Liver (tissue), 3 donors: ENCODE measurements at regions not wholly inside any gene's neighbourhood (a gene's known extent, or its start where the extent isn't known, plus 50 kb on each side); places are given as distances from the start of the nearest gene placed in this dataset.

Experiments used
- JUND ChIP-seq, 2 donors: IDR thresholded peaks; 2 replicates each; pipeline ENCODE4 v1.6.1; 2016; ENCODE audit warnings: antibody characterized with exemption in 2 of 2
- RAD21 ChIP-seq, 2 donors: IDR thresholded peaks; 2 replicates each; pipeline ENCODE4 v1.6.1; 2016; ENCODE audit warnings: antibody characterized with exemption in 2 of 2, mild to moderate bottlenecking in 2 of 2
- RXRA ChIP-seq, 2 donors: IDR thresholded peaks; 2 replicates each; pipeline ENCODE4 v1.6.1; 2017 to 2018; ENCODE audit warnings: antibody characterized with exemption in 2 of 2, mild to moderate bottlenecking in 1 of 2
- SP1 ChIP-seq: IDR thresholded peaks from 2 replicates; pipeline ENCODE4 v1.6.1; 2018; ENCODE audit warnings: antibody characterized with exemption, mild to moderate bottlenecking
- TAF1 ChIP-seq: conservative IDR thresholded peaks from 2 replicates; pipeline ENCODE4 v1.6.1; 2016; ENCODE audit warnings: antibody characterized with exemption, mild to moderate bottlenecking
- YY1 ChIP-seq: IDR thresholded peaks from 2 replicates; pipeline ENCODE4 v1.6.1; 2016; ENCODE audit warnings: antibody characterized with exemption, mild to moderate bottlenecking
- TF ChIP-seq, protein P1 (sequence below): fragments of 150-350 bp; IDR thresholded peaks from 2 replicates; pipeline ENCODE4 v1.5.1; 2017; ENCODE audit warnings: improper control_type of control experiment, low read depth, low read length; ENCODE audit not compliant: missing input control
- donor health status: healthy.
- donor health status: healthy.

DNA sequence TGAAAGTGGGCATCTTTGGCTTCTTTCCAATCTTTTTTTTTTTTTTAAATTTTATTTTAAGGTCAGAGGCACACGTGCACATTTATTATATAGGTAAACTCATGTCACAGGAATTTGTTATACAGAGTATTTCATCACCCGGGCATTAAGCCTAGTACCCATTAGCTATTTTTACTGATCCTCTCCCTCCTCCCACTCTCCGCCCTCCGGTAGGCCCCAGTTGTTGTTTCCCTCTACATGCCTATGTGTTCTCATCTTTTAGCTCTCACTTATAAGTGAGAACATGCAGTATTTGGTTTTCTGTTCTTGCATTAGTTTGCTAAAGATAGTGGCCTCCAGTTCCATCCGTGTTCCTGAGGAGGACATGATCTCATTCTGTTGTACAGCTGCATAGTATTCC is 108.5 kb downstream of the CYB561 start:
- TF ChIP-seq, protein P1, sequence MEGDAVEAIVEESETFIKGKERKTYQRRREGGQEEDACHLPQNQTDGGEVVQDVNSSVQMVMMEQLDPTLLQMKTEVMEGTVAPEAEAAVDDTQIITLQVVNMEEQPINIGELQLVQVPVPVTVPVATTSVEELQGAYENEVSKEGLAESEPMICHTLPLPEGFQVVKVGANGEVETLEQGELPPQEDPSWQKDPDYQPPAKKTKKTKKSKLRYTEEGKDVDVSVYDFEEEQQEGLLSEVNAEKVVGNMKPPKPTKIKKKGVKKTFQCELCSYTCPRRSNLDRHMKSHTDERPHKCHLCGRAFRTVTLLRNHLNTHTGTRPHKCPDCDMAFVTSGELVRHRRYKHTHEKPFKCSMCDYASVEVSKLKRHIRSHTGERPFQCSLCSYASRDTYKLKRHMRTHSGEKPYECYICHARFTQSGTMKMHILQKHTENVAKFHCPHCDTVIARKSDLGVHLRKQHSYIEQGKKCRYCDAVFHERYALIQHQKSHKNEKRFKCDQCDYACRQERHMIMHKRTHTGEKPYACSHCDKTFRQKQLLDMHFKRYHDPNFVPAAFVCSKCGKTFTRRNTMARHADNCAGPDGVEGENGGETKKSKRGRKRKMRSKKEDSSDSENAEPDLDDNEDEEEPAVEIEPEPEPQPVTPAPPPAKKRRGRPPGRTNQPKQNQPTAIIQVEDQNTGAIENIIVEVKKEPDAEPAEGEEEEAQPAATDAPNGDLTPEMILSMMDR: no peak
- no peak for TF ChIP-seq TAF1
- TF ChIP-seq RAD21 (IDR thresholded peaks at IDR 0.05): no peak
- TF ChIP-seq SP1: no peak
- no peak for TF ChIP-seq JUND (IDR thresholded peaks at IDR 0.05)
- no peak for TF ChIP-seq YY1
- no peak for TF ChIP-seq RXRA (IDR thresholded peaks at IDR 0.05)
